ENCODE measurements at regions not wholly inside any gene's neighbourhood (a gene's known extent, or its start where the extent isn't known, plus 50 kb on each side); places are given as distances from the start of the nearest gene placed in this dataset. TPM values are rescaled to one million over a fixed set of nuclear protein-coding genes. Genes with fewer than 3 reads are reported as not detected.

DNA sequence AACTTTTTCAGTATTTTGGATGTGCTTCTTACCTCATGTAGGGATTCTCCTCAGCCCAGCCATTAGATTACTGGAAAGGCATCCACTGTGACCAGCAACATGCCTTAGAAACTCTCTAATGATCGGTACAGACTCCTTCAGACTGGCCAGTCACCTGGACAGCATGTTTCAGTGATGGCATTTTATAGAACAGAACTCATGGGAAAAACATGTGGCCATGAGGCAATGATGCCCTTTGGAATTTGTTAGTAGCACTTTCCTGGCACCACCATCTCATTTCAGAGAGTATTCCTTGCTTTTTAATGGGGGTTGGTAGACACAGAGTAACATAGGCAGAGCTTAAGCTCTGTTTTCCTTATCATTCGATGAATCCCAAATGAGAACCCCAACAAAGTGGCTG lies 72.1 kb upstream of the FAM98A start:
- no peak overlapping the region for H3K4me3 Mint-ChIP-seq
- H3K27ac Mint-ChIP-seq: no peak overlapping the region
- no peaks in the 10 kb centered on the region for H3K4me1 Mint-ChIP-seq (ENCODE audit: low read depth)
- CTCF ChIA-PET: interaction anchor here (0.6 kb wide), 1 partner anchor 250 kb away, joined by 3 read pairs; no protein-coding TSS in a partner anchor
- H3K27me3 Mint-ChIP-seq (ENCODE audit: low read depth): peaks cover 9% of the 10 kb centered on the region
- intact Hi-C loops (cut with micrococcal nuclease): loop anchor here (10.0 kb wide), 1 partner anchor 424 kb away; no protein-coding TSS in a partner anchor
- no peaks in the 10 kb centered on the region for H3K36me3 Mint-ChIP-seq (ENCODE audit: low read depth)
- no peak for DNase-seq
- peaks cover 3% of the 10 kb centered on the region for H3K9me3 Mint-ChIP-seq

DNA sequence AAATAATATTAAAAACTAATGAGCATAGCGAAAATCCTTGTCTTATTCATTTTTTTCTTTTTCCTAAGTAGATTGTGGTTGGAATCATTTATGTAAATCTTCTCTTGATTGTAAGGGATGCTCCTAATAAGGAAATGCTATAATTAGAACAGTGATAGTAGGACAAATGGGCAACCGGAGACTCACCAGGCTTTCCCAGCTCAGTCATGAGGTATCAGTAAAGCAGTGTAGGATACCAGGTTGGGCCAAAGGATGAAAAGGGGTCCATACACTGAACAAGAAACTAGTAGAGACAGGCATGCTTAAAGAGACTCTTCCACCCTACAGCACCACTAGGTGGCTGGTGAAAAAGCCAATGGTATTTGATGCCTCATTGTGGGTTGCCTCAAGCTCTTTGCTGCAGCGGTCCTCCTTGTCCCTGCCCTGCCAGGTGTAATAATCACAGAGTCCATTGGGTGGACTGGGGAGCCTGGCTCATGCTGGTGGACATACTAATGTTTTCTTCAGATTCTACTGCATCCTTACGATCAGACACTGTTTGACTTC lies 71.4 kb upstream of the FAM98A start:
- Mint-ChIP-seq H3K4me1 (ENCODE audit: low read depth) (no peaks in the 10 kb centered on the region), H3K9me3 (peaks cover 6% of the 10 kb centered on the region), H3K27ac (no peak overlapping the region), H3K27me3 (ENCODE audit: low read depth) (peaks cover 9% of the 10 kb centered on the region), H3K36me3 (ENCODE audit: low read depth) (no peaks in the 10 kb centered on the region), H3K4me3 (no peak overlapping the region)
- DNase-seq: no peak
- intact Hi-C loops (cut with micrococcal nuclease): loop anchor here (10.0 kb wide), 1 partner anchor 424 kb away; no protein-coding TSS in a partner anchor
- CTCF ChIA-PET: no interaction called here

DNA sequence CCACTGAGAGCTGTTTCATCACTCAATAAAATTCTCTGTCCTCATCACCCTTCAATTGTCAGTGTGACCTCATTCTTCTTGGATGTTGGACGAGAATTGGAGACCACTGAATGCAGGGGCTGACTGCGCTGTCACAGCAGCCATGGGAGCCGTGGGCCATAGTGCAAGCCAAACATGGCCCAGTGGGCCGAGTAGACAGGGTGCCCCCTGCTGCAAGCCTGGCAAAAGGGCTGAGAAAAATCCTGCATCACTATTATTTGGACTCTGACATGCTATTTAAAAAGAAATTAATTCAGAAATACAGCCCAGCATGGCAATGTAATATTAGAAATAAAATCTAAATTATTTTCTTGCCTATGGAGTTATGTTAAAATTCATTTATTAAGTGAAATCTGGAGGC lies 67.8 kb upstream of the FAM98A start:
- Mint-ChIP-seq H3K36me3 (ENCODE audit: low read depth) (no peaks in the 10 kb centered on the region), H3K9me3 (peaks cover 14% of the 10 kb centered on the region), H3K27ac (no peak overlapping the region), H3K4me1 (ENCODE audit: low read depth) (no peaks in the 10 kb centered on the region), H3K27me3 (ENCODE audit: low read depth) (no peaks in the 10 kb centered on the region), H3K4me3 (no peak overlapping the region)
- intact Hi-C loops (cut with micrococcal nuclease): no loop called here
- CTCF ChIA-PET: interaction anchor here (0.6 kb wide), 1 partner anchor 38 kb away, joined by 5 read pairs; no protein-coding TSS in a partner anchor
- DNase-seq: no peak

DNA sequence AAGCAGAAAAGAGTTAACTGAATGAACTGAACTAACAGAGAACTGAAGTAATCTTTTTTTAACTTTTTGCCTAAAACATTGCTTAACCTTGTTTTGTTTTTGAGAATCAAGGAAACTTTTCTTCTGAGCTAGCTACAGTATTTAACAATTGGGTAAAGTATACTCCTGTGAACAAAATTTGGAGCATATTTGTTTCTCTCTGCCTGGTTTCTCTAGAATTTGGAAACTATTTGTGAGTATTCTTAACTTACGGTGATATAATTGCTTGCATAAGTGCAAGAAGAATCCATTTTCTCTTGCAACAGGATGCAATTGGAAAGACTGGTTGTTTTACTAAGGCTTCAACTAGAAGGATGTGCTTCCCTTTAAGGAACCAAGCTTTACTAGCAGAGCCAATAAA lies 65.9 kb upstream of the FAM98A start:
- intact Hi-C loops (cut with micrococcal nuclease): no loop called here
- no peak for DNase-seq
- Mint-ChIP-seq H3K9me3 (peaks cover 14% of the 10 kb centered on the region), H3K4me3 (no peak overlapping the region), H3K36me3 (ENCODE audit: low read depth) (no peaks in the 10 kb centered on the region), H3K27ac (no peak overlapping the region), H3K27me3 (ENCODE audit: low read depth) (no peaks in the 10 kb centered on the region), H3K4me1 (ENCODE audit: low read depth) (no peaks in the 10 kb centered on the region)
- CTCF ChIA-PET: no interaction called here

DNA sequence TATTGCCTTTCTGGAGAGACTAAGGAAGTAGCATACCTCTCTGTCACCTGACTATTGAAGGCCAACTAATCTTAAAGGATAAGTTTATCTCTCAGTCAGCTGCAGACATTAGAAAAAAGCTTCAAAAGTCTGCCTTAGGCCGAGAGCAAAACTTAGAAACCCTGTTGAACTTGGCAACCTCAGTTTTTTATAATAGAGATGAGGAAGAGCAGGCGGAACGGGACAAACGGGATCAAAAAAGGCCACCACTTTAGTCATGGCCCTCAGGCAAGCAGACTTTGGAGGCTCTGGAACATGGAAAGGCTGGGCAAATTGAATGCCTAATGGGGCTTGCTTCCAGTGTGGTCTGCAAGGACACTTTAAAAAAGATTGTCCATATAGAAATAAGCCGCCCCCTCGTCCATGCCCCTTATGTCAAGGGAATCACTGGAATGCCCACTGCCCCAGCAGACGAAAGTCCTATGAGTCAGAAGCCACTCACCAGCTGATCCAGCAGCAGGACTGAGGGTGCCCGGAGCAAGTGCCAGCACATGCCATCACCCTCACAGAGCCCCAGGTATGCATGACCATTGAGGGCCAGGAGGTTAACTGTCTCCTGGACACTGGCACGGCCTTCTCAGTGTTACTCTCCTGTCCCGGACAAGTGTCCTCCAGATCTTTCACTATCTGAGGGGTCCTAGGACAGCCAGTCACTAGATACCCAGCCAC lies 61.5 kb upstream of the FAM98A start:
- DNase-seq: no peak
- Mint-ChIP-seq H3K4me1 (ENCODE audit: low read depth) (no peaks in the 10 kb centered on the region), H3K9me3 (peaks cover 10% of the 10 kb centered on the region), H3K36me3 (ENCODE audit: low read depth) (no peaks in the 10 kb centered on the region), H3K4me3 (no peak overlapping the region), H3K27me3 (ENCODE audit: low read depth) (no peaks in the 10 kb centered on the region), H3K27ac (no peak overlapping the region)
- intact Hi-C loops (cut with micrococcal nuclease): no loop called here
- CTCF ChIA-PET: no interaction called here

DNA sequence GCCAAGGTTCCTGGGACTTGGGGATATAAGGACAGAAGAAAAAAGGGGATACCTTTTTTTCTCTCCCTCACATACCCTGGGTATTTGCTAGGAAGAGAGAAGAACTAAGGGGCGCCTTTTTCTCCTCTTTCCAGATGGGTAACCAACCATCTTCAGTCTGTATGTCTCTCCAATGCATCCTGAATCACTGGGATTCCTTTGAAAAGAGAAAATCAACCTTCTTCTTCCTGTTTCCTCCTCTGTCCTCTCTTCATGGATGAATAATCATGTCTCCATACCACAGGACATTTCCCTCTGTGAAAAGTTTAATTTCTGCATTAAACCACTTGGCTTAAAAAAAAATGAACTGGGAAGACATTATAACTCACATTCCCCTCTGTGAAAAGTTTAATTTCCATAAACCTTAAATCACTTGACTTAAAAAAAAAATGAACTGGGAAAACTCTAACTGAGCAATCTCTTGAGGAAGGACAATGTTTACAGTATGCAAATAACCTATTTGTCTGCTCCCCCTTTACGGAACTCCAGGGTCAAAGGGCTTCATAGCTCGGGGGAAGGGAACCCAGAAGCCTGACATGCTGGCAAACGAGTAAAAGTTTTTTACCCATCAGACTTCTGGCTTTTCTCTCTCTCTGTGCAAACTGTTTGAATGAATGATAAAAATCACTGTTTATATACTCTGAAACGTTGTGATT lies 56.7 kb upstream of the FAM98A start:
- CTCF ChIA-PET: interaction anchor here (0.6 kb wide), 1 partner anchor 125 kb away, joined by 3 read pairs; no protein-coding TSS in a partner anchor
- intact Hi-C loops (cut with micrococcal nuclease): no loop called here
- no peak overlapping the region for H3K27ac Mint-ChIP-seq

DNA sequence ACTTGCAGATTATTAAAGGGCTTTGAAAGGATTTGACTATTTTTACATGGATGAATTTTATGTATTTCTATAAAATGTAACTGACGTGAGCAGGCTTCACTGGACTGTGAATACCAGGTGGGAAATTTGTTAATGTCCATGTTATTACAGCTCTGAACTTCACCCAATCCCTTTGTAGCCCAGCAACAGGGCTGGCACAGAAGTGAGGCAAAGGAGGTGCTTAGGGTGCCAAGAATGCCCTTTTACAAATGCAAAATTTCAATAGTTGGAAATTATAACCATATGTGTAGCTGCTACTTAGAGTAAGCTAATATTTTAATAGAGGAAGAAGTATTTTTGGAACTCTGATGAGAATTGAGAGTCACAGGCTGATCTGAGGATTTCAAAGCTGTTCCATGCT lies 53.7 kb upstream of the FAM98A start:
- Mint-ChIP-seq H3K4me3 (no peak overlapping the region), H3K27me3 (ENCODE audit: low read depth) (peaks cover 6% of the 10 kb centered on the region), H3K4me1 (ENCODE audit: low read depth) (no peaks in the 10 kb centered on the region), H3K27ac (no peak overlapping the region), H3K9me3 (peaks cover 3% of the 10 kb centered on the region), H3K36me3 (ENCODE audit: low read depth) (no peaks in the 10 kb centered on the region)
- DNase-seq: no peak
- CTCF ChIA-PET: interaction anchor here (0.8 kb wide), 1 partner anchor 11 kb away, joined by 4 read pairs; no protein-coding TSS in a partner anchor
- intact Hi-C loops (cut with micrococcal nuclease): no loop called here

More for the DNA sequence above, 56.7 kb upstream of the FAM98A start:
- DNase-seq: no peak
- Mint-ChIP-seq H3K4me3 (no peak overlapping the region), H3K4me1 (ENCODE audit: low read depth) (no peaks in the 10 kb centered on the region), H3K9me3 (peaks cover 3% of the 10 kb centered on the region), H3K27me3 (ENCODE audit: low read depth) (no peaks in the 10 kb centered on the region), H3K36me3 (ENCODE audit: low read depth) (no peaks in the 10 kb centered on the region)

DNA sequence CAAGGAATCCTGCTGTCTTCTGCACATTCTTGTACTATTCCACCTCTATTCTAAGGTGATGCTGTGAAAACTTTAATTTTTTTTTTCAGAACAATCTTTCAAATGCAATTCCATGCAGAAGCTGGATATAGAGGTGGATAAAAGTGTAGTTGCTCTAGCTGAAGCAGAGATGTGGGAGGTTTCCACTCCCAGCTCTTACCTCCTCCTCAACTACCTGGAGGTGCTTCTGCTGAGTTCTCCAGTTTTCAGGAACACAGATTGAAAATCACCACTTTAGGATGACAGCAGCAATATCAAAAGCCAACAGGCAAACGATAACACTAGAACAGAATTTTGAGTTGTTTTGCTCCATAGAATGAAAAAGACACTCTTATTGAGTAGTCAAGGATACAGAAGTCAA lies 51.1 kb upstream of the FAM98A start:
- H3K36me3 Mint-ChIP-seq (ENCODE audit: low read depth): no peaks in the 10 kb centered on the region
- CTCF ChIA-PET: no interaction called here
- H3K4me3 Mint-ChIP-seq: no peak overlapping the region
- intact Hi-C loops (cut with micrococcal nuclease): no loop called here
- DNase-seq: no peak
- H3K27me3 Mint-ChIP-seq (ENCODE audit: low read depth): peaks cover 9% of the 10 kb centered on the region
- H3K4me1 Mint-ChIP-seq (ENCODE audit: low read depth): no peaks in the 10 kb centered on the region
- H3K27ac Mint-ChIP-seq: no peak overlapping the region
- H3K9me3 Mint-ChIP-seq: no peaks in the 10 kb centered on the region

Small RNAs in the stretch of these regions (microRNA-seq; reads per million reads assigned to microRNA genes)
- not detected for gene MIR548AD (ENCODE audit: borderline microRNAs expressed, borderline replicate concordance)

Data from activated naive CD4-positive, alpha-beta T cell treated with anti-CD3 and anti-CD28 coated beads for 36 hours (primary cell).